Stimulated activated CD4-positive, alpha-beta T cell treated with anti-CD3 and anti-CD28 coated beads, Interleukin-1b, Interleukin-23, amount 100 ng/mL, for 1 hour (primary cell): ENCODE measurements at regions not wholly inside any gene's neighbourhood (a gene's known extent, or its start where the extent isn't known, plus 50 kb on each side); places are given as distances from the start of the nearest gene placed in this dataset.
"Not testable (repeated sequence)": the region's sequence is repeated elsewhere in the genome, so short reads cannot be mapped to it uniquely, and the experiment has no call there.

Experiments used
- DNase-seq, 2 donors: peaks; one replicate each; pipeline ENCODE4 v3.0.0-alpha.2; 2020; ENCODE audit warnings: low read depth in 2 of 2

GRCh38 chr18:1663879-1664705, 759.4 kb downstream of the ADCYAP1 start:
- DNase-seq, result no peak

- no peak for DNase-seq
These were observed 760.4 kb downstream of the ADCYAP1 start for GRCh38 chr18:1665079-1665478.

- no peak for DNase-seq
These were observed 763.6 kb downstream of the ADCYAP1 start for GRCh38 chr18:1668279-1668678.

GRCh38 chr18:1671710-1672109, 767.0 kb downstream of the ADCYAP1 start:
- not testable (repeated sequence) for DNase-seq

- DNase-seq, result no peak
These were observed 771.7 kb downstream of the ADCYAP1 start for GRCh38 chr18:1676387-1676786.

GRCh38 chr18:1680108-1680507, 775.4 kb downstream of the ADCYAP1 start:
- no peak for DNase-seq

GRCh38 chr18:1691863-1692262, 787.2 kb downstream of the ADCYAP1 start:
- DNase-seq, result no peak

GRCh38 chr18:1708006-1708405, 803.3 kb downstream of the ADCYAP1 start:
- no peak for DNase-seq

- DNase-seq, result no peak
These were observed 805.4 kb downstream of the ADCYAP1 start for GRCh38 chr18:1710114-1710513.

- DNase-seq, result no peak
These were observed 827.5 kb downstream of the ADCYAP1 start for GRCh38 chr18:1732143-1732542.

- no peak for DNase-seq
These were observed 825.2 kb downstream of the METTL4 start for GRCh38 chr18:1746131-1746530.

- no peak for DNase-seq
These were observed 820.1 kb downstream of the METTL4 start for GRCh38 chr18:1751249-1751648.

- DNase-seq, result no peak
These were observed 810.4 kb downstream of the METTL4 start for GRCh38 chr18:1760901-1761300.

- no peak for DNase-seq
These were observed 797.0 kb downstream of the METTL4 start for GRCh38 chr18:1774261-1774660.

- no peak for DNase-seq
These were observed 793.5 kb downstream of the METTL4 start for GRCh38 chr18:1777843-1778242.

- no peak for DNase-seq
These were observed 792.7 kb downstream of the METTL4 start for GRCh38 chr18:1778496-1779178.

- DNase-seq, result no peak
These were observed 791.7 kb downstream of the METTL4 start for GRCh38 chr18:1779587-1779986.

GRCh38 chr18:1784113-1784512, 787.2 kb downstream of the METTL4 start:
- no peak for DNase-seq

GRCh38 chr18:1785980-1786379, 785.3 kb downstream of the METTL4 start:
- DNase-seq, result not testable (repeated sequence)

- DNase-seq, result no peak
These were observed 774.7 kb downstream of the METTL4 start for GRCh38 chr18:1796636-1797035.

- no peak for DNase-seq
These were observed 774.1 kb downstream of the METTL4 start for GRCh38 chr18:1797235-1797634.

- DNase-seq, result no peak
These were observed 765.8 kb downstream of the METTL4 start for GRCh38 chr18:1805521-1805920.

- DNase-seq, result no peak
These were observed 764.3 kb downstream of the METTL4 start for GRCh38 chr18:1806884-1807615.
